Esophagus muscularis mucosa (tissue), 4 donors: ENCODE measurements at regions not wholly inside any gene's neighbourhood (a gene's known extent, or its start where the extent isn't known, plus 50 kb on each side); places are given as distances from the start of the nearest gene placed in this dataset.

Experiments
- DNase-seq: peaks from one replicate; pipeline ENCODE4 v3.0.0-alpha.2; 2017; ENCODE audit errors: extremely low spot score
- H3K27ac ChIP-seq, 4 donors: fragments of 200-600 bp; sonication (generic); replicated peaks in 1 of 4; 1 replicate in 3 of 4; 2 replicates in 1 of 4; pipeline ENCODE4 v1.5.1; 2016 to 2019; ENCODE audit warnings: mild to moderate bottlenecking in 1 of 4
- H3K27me3 ChIP-seq, 4 donors: fragments of 200-600 bp; sonication (generic); one replicate each; pipeline versions ENCODE4 v1.5.1 to v1.6.0; 2016 to 2019
- H3K36me3 ChIP-seq, 4 donors: fragments of 200-600 bp; sonication (generic); one replicate each; pipeline ENCODE4 v1.5.1; 2016 to 2019
- H3K4me1 ChIP-seq, 4 donors: fragments of 200-600 bp; sonication (generic); one replicate each; pipeline ENCODE4 v1.5.1; 2016 to 2019
- H3K4me3 ChIP-seq, 4 donors: fragments of 200-600 bp; sonication (generic); 1 replicate in 2 of 4; 2 replicates in 2 of 4; pipeline ENCODE4 v1.5.1; 2016 to 2019; ENCODE audit warnings: mild to moderate bottlenecking in 4 of 4, moderate library complexity in 1 of 4
- H3K9me3 ChIP-seq, 4 donors: fragments of 200-600 bp; sonication (generic); 1 replicate in 3 of 4; 2 replicates in 1 of 4; pipeline ENCODE4 v1.5.1; 2016 to 2019
- EP300 ChIP-seq: sonication (generic); formaldehyde crosslinking; IDR thresholded peaks from one replicate; pipeline ENCODE4 v1.6.1; 2017; ENCODE audit warnings: antibody characterized with exemption
- POLR2A ChIP-seq: fragments of 450-650 bp; IDR thresholded peaks from one replicate; pipeline ENCODE4 v1.6.1; 2017; ENCODE audit warnings: antibody characterized with exemption, moderate library complexity, mild to moderate bottlenecking, low read depth
- POLR2AphosphoS5 ChIP-seq, 2 donors: sonication (generic); formaldehyde crosslinking; IDR thresholded peaks; one replicate each; pipeline ENCODE4 v1.6.1; 2017; ENCODE audit warnings: antibody characterized with exemption in 2 of 2
- WGBS: methylation state at CpG from one replicate; pipeline ENCODE4 v1.1.5; 2018; 5-methylcytosine and 5-hydroxymethylcytosine counted together
- intact Hi-C: fragments of 100-400 bp; cut with DNase I; formaldehyde crosslinking; loops from one replicate; pipeline ENCODE4 v1.15.1; 2023
- TF ChIP-seq, protein P1 (sequence below), 3 experiments: fragments of 200-600 bp in 2 of 3; fragments of 450-650 bp in 1 of 3; sonication (generic) in 2 of 3; IDR thresholded peaks; one replicate each; pipeline ENCODE4 v1.5.1; 2017 to 2019; ENCODE audit warnings: antibody characterized with exemption in 3 of 3, mild to moderate bottlenecking in 2 of 3, moderate library complexity in 1 of 3

GRCh38 chr13:85675151-85675907 lies 123.9 kb downstream of the SLITRK6 start:
- no peak for DNase-seq
- H3K4me1 ChIP-seq, result no peaks in the 10 kb centered on the region
- WGBS, result 79% methylated on average over 8 of the region's 8 CpGs
- H3K36me3 ChIP-seq, result no peaks in the 10 kb centered on the region
- intact Hi-C loops, result no loop called here
- TF ChIP-seq EP300 (no peak), POLR2A (no peak), POLR2AphosphoS5 (IDR thresholded peaks at IDR 0.05) (no peak)
- TF ChIP-seq, protein P1, sequence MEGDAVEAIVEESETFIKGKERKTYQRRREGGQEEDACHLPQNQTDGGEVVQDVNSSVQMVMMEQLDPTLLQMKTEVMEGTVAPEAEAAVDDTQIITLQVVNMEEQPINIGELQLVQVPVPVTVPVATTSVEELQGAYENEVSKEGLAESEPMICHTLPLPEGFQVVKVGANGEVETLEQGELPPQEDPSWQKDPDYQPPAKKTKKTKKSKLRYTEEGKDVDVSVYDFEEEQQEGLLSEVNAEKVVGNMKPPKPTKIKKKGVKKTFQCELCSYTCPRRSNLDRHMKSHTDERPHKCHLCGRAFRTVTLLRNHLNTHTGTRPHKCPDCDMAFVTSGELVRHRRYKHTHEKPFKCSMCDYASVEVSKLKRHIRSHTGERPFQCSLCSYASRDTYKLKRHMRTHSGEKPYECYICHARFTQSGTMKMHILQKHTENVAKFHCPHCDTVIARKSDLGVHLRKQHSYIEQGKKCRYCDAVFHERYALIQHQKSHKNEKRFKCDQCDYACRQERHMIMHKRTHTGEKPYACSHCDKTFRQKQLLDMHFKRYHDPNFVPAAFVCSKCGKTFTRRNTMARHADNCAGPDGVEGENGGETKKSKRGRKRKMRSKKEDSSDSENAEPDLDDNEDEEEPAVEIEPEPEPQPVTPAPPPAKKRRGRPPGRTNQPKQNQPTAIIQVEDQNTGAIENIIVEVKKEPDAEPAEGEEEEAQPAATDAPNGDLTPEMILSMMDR (IDR thresholded peaks at IDR 0.05), result no peak
- H3K27me3 ChIP-seq, result no peaks in the 10 kb centered on the region
- peaks cover 0 to 15% (median 14%) of the 10 kb centered on the region in 4 donors for H3K9me3 ChIP-seq
- no peak overlapping the region for H3K4me3 ChIP-seq
- no peak overlapping the region for H3K27ac ChIP-seq

- no peaks in the 10 kb centered on the region for H3K4me1 ChIP-seq
- 82% methylated on average over 3 of the region's 3 CpGs for WGBS
- no peak for DNase-seq
- no peak overlapping the region for H3K27ac ChIP-seq
- H3K9me3 ChIP-seq, result peaks cover 0 to 14% (median 11%) of the 10 kb centered on the region in 4 donors
- intact Hi-C loops, result no loop called here
- no peaks in the 10 kb centered on the region for H3K27me3 ChIP-seq
- no peak for TF ChIP-seq POLR2A
- no peak for TF ChIP-seq EP300
- TF ChIP-seq, protein P1 (IDR thresholded peaks at IDR 0.05), result no peak
- no peak for TF ChIP-seq POLR2AphosphoS5 (IDR thresholded peaks at IDR 0.05)
- no peaks in the 10 kb centered on the region for H3K36me3 ChIP-seq
- H3K4me3 ChIP-seq, result no peak overlapping the region
These were observed 127.9 kb downstream of the SLITRK6 start for GRCh38 chr13:85671336-85671735.

DNA sequence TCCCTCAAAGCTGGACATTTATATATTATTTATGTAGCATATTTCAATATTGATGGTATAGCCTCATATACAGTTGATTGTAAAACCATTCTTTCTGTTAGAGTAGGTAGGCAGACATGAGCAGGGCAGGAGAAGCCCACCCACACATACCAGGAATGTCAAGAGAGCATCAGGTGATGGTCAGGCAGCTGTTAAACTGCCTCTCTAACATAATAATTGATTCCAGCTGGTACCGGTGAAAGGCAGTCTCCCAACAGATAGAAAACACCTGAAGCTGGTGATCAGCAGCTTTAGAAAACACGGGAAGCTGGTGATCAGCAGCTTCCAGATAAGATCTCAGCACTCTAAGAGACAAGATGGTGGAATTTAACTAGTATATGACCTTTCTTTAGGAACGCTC lies 132.9 kb downstream of the SLITRK6 start:
- TF ChIP-seq POLR2A (no peak), EP300 (no peak)
- TF ChIP-seq, protein P1 (IDR thresholded peaks at IDR 0.05), result no peak
- no peak for DNase-seq
- Histone ChIP-seq H3K27ac (no peak overlapping the region), H3K27me3 (no peaks in the 10 kb centered on the region), H3K9me3 (no peaks in the 10 kb centered on the region), H3K4me1 (peaks cover 0 to 5% (median 0%) of the 10 kb centered on the region in 4 donors), H3K4me3 (no peak overlapping the region), H3K36me3 (no peaks in the 10 kb centered on the region)
- intact Hi-C loops, result no loop called here
- WGBS, result 62% methylated on average over 3 of the region's 3 CpGs

- DNase-seq, result no peak
- WGBS, result 57% methylated on average over 4 of the region's 4 CpGs
- TF ChIP-seq POLR2AphosphoS5 (IDR thresholded peaks at IDR 0.05), result no peak
- TF ChIP-seq, protein P1 (IDR thresholded peaks at IDR 0.05), result no peak
- no peak for TF ChIP-seq POLR2A
- no peak for TF ChIP-seq EP300
- Histone ChIP-seq H3K27ac (no peak overlapping the region), H3K27me3 (no peaks in the 10 kb centered on the region), H3K4me1 (peaks cover 0 to 5% (median 0%) of the 10 kb centered on the region in 4 donors), H3K36me3 (no peaks in the 10 kb centered on the region), H3K9me3 (no peaks in the 10 kb centered on the region), H3K4me3 (no peak overlapping the region)
- intact Hi-C loops, result no loop called here
These were observed 133.9 kb downstream of the SLITRK6 start for GRCh38 chr13:85665286-85665685.

DNA sequence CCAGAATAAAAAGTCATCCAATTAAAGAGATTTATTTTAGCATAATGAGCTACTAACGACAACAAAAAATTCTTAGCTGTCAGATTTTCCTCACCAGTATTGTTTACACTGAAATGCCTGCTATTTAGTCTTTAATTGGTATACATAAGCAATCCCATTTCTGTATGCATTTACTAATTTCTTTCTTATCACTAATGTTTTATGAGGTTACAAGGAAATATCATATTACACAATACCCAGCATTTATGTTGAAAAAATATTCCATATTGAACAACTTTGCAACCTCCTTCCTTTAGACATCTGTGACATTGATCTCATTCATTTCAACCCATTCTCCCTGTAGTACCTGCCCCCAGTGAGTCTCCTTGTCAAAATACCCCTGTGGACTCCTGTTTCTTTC lies 135.4 kb downstream of the SLITRK6 start:
- TF ChIP-seq EP300 (no peak), POLR2AphosphoS5 (IDR thresholded peaks at IDR 0.05) (no peak), POLR2A (no peak)
- TF ChIP-seq, protein P1 (IDR thresholded peaks at IDR 0.05), result no peak
- Histone ChIP-seq H3K27ac (no peak overlapping the region), H3K36me3 (no peaks in the 10 kb centered on the region), H3K27me3 (no peaks in the 10 kb centered on the region), H3K4me1 (peaks cover 0 to 17% (median 5%) of the 10 kb centered on the region in 4 donors), H3K9me3 (no peaks in the 10 kb centered on the region), H3K4me3 (no peak overlapping the region)
- no peak for DNase-seq
- intact Hi-C loops, result no loop called here
- WGBS, result 89% methylated on average over 1 of the region's 1 CpG
